ENCODE measurements at regions not wholly inside any gene's neighbourhood (a gene's known extent, or its start where the extent isn't known, plus 50 kb on each side); places are given as distances from the start of the nearest gene placed in this dataset.

DNA sequence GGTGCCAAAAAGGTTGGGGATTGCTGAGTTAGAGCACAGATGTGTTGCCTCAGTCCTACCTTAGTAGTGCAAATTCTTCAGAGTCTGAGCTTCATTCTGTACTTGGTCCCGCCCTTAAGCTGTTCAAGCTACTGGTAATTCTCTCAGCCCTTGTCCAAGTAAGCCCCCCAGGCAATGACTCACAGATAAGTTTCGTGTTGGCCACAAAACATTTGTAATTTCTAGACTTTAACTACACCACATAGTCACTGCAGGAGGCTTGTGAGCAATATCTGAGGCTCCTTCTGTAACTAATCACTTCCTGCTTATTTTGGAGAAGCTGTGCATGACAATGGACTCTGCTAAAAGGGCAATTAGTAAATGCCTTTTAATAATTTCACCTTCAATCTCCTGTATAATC lies 1420.5 kb downstream of the PCDH7 start:
- no peak for DNase-seq (ENCODE audit: low spot score in 2 of 2)
- TF ChIP-seq CTCF (IDR thresholded peaks at IDR 0.05) (no peak), POLR2A (IDR thresholded peaks at IDR 0.05) (no peak), EP300 (IDR thresholded peaks at IDR 0.05) (no peak)
- no peaks in the 10 kb centered on the region for H3K4me1 ChIP-seq
- H3K9me3 ChIP-seq: no peaks in the 10 kb centered on the region
- H3K27me3 ChIP-seq: no peaks in the 10 kb centered on the region
- no peak overlapping the region for H3K27ac ChIP-seq
- 46 to 53% methylated on average over 2 of the region's 2 CpGs for WGBS, 2 donors
- H3K36me3 ChIP-seq: no peaks in the 10 kb centered on the region
- no peak overlapping the region for H3K4me3 ChIP-seq

GRCh38 chr4:32142075-32142474 lies 1421.9 kb downstream of the PCDH7 start:
- Histone ChIP-seq H3K27ac (no peak overlapping the region), H3K4me3 (no peak overlapping the region), H3K36me3 (no peaks in the 10 kb centered on the region), H3K9me3 (no peaks in the 10 kb centered on the region), H3K4me1 (peaks cover 0 to under 1% (median 0%) of the 10 kb centered on the region in 4 donors), H3K27me3 (no peaks in the 10 kb centered on the region)
- no peak for DNase-seq (ENCODE audit: low spot score in 2 of 2)
- no peak for TF ChIP-seq CTCF (IDR thresholded peaks at IDR 0.05)
- no peak for TF ChIP-seq EP300 (IDR thresholded peaks at IDR 0.05)
- no peak for TF ChIP-seq POLR2A (IDR thresholded peaks at IDR 0.05)

GRCh38 chr4:32145987-32146386 lies 1425.8 kb downstream of the PCDH7 start:
- 86 to 87% methylated on average over 5 of the region's 5 CpGs for WGBS, 2 donors
- no peaks in the 10 kb centered on the region for H3K9me3 ChIP-seq
- no peaks in the 10 kb centered on the region for H3K27me3 ChIP-seq
- H3K36me3 ChIP-seq: no peaks in the 10 kb centered on the region
- no peak for DNase-seq (ENCODE audit: low spot score in 2 of 2)
- TF ChIP-seq CTCF (IDR thresholded peaks at IDR 0.05): no peak
- no peak for TF ChIP-seq POLR2A (IDR thresholded peaks at IDR 0.05)
- TF ChIP-seq EP300 (IDR thresholded peaks at IDR 0.05): no peak
- H3K27ac ChIP-seq: no peak overlapping the region
- peaks cover 0 to 13% (median 2%) of the 10 kb centered on the region in 4 donors for H3K4me1 ChIP-seq
- no peak overlapping the region for H3K4me3 ChIP-seq

- Histone ChIP-seq H3K27ac (no peak overlapping the region), H3K27me3 (no peaks in the 10 kb centered on the region), H3K9me3 (no peaks in the 10 kb centered on the region), H3K4me1 (peaks cover 0 to 13% (median 2%) of the 10 kb centered on the region in 4 donors), H3K36me3 (no peaks in the 10 kb centered on the region), H3K4me3 (no peak overlapping the region)
- DNase-seq (ENCODE audit: low spot score in 2 of 2): no peak
- TF ChIP-seq CTCF (IDR thresholded peaks at IDR 0.05): no peak
- TF ChIP-seq POLR2A (IDR thresholded peaks at IDR 0.05): no peak
- TF ChIP-seq EP300 (IDR thresholded peaks at IDR 0.05): no peak
- WGBS, 2 donors: 56 to 62% methylated on average over 5 of the region's 5 CpGs
These were observed 1427.4 kb downstream of the PCDH7 start for GRCh38 chr4:32147446-32148085.

- Histone ChIP-seq H3K9me3 (no peaks in the 10 kb centered on the region), H3K4me3 (no peak overlapping the region), H3K27me3 (no peaks in the 10 kb centered on the region), H3K4me1 (peaks cover 0 to 13% (median 2%) of the 10 kb centered on the region in 4 donors), H3K36me3 (no peaks in the 10 kb centered on the region), H3K27ac (no peak overlapping the region)
- 27 to 32% methylated on average over 2 of the region's 2 CpGs for WGBS, 2 donors
- DNase-seq (ENCODE audit: low spot score in 2 of 2): no peak
- TF ChIP-seq CTCF (IDR thresholded peaks at IDR 0.05): no peak
These were observed 1428.0 kb downstream of the PCDH7 start for GRCh38 chr4:32148111-32148666.
